ENCODE measurements at regions not wholly inside any gene's neighbourhood (a gene's known extent, or its start where the extent isn't known, plus 50 kb on each side); places are given as distances from the start of the nearest gene placed in this dataset.
"Not testable (repeated sequence)": the region's sequence is repeated elsewhere in the genome, so short reads cannot be mapped to it uniquely, and the experiment has no call there.

- no peak for DNase-seq (ENCODE audit: low read depth, low spot score)
Observed at GRCh38 chr18:55738483-55739114, 150.6 kb upstream of the TCF4 start.

GRCh38 chr18:55737781-55738468, 149.9 kb upstream of the TCF4 start:
- DNase-seq (ENCODE audit: low read depth, low spot score), result no peak

- DNase-seq (ENCODE audit: low read depth, low spot score), result no peak
Observed at GRCh38 chr18:55737266-55737665, 149.3 kb upstream of the TCF4 start.

- DNase-seq (ENCODE audit: low read depth, low spot score), result no peak
Observed at GRCh38 chr18:55735969-55736368, 148.0 kb upstream of the TCF4 start.

GRCh38 chr18:55735199-55735855, 147.3 kb upstream of the TCF4 start:
- no peak for DNase-seq (ENCODE audit: low read depth, low spot score)

- no peak for DNase-seq (ENCODE audit: low read depth, low spot score)
Observed at GRCh38 chr18:55732227-55733106, 144.5 kb upstream of the TCF4 start.

- DNase-seq (ENCODE audit: low read depth, low spot score), result no peak
Observed at GRCh38 chr18:55731594-55732042, 143.6 kb upstream of the TCF4 start.

- DNase-seq (ENCODE audit: low read depth, low spot score), result not testable (repeated sequence)
Observed at GRCh38 chr18:55721006-55721405, 133.0 kb upstream of the TCF4 start.

- DNase-seq (ENCODE audit: low read depth, low spot score), result no peak
Observed at GRCh38 chr18:55713707-55714106, 125.7 kb upstream of the TCF4 start.

GRCh38 chr18:55706898-55707297, 118.9 kb upstream of the TCF4 start:
- DNase-seq (ENCODE audit: low read depth, low spot score), result no peak

- no peak for DNase-seq (ENCODE audit: low read depth, low spot score)
Observed at GRCh38 chr18:55699233-55699765, 111.3 kb upstream of the TCF4 start.

- DNase-seq (ENCODE audit: low read depth, low spot score), result no peak
Observed at GRCh38 chr18:55696811-55697210, 108.8 kb upstream of the TCF4 start.

GRCh38 chr18:55695091-55695490, 107.1 kb upstream of the TCF4 start:
- no peak for DNase-seq (ENCODE audit: low read depth, low spot score)

- DNase-seq (ENCODE audit: low read depth, low spot score), result no peak
Observed at GRCh38 chr18:55694291-55694690, 106.3 kb upstream of the TCF4 start.

- no peak for DNase-seq (ENCODE audit: low read depth, low spot score)
Observed at GRCh38 chr18:55688030-55688429, 100.0 kb upstream of the TCF4 start.

- no peak for DNase-seq (ENCODE audit: low read depth, low spot score)
Observed at GRCh38 chr18:55687106-55687505, 99.1 kb upstream of the TCF4 start.

GRCh38 chr18:55685638-55686037, 97.6 kb upstream of the TCF4 start:
- DNase-seq (ENCODE audit: low read depth, low spot score), result no peak

GRCh38 chr18:55672574-55673361, 84.8 kb upstream of the TCF4 start:
- no peak for DNase-seq (ENCODE audit: low read depth, low spot score)

- DNase-seq (ENCODE audit: low read depth, low spot score), result no peak
Observed at GRCh38 chr18:55665506-55665905, 77.5 kb upstream of the TCF4 start.

- DNase-seq (ENCODE audit: low read depth, low spot score), result not testable (repeated sequence)
Observed at GRCh38 chr18:55664758-55665400, 76.9 kb upstream of the TCF4 start.
